Mesendoderm (in vitro differentiated cells): ENCODE measurements at regions not wholly inside any gene's neighbourhood (a gene's known extent, or its start where the extent isn't known, plus 50 kb on each side); places are given as distances from the start of the nearest gene placed in this dataset.

Source experiments
- DNase-seq: peaks from one replicate; pipeline ENCODE4 v3.0.0; 2013
- H2AK5ac ChIP-seq: 2 replicates; pipeline ENCODE4 v1.6.1; 2013; ENCODE audit warnings: low read length, inconsistent platforms
- H2BK120ac ChIP-seq: 2 replicates; pipeline ENCODE4 v1.6.1; 2013; ENCODE audit warnings: low read depth, mild to moderate bottlenecking, low read length, moderate library complexity, mixed read lengths
- H2BK15ac ChIP-seq: replicated peaks from 2 replicates; pipeline ENCODE4 v1.6.1; 2013; ENCODE audit warnings: low read depth, mild to moderate bottlenecking, moderate library complexity
- H2BK5ac ChIP-seq: 2 replicates; pipeline ENCODE4 v1.6.1; 2013; ENCODE audit warnings: low read length, inconsistent platforms
- H3K18ac ChIP-seq: 2 replicates; pipeline ENCODE4 v1.6.1; 2013; ENCODE audit warnings: mild to moderate bottlenecking, low read length, mixed read lengths
- H3K23ac ChIP-seq: one replicate; pipeline ENCODE4 v1.6.1; 2013; ENCODE audit warnings: low read length
- H3K27ac ChIP-seq: 2 replicates; pipeline ENCODE4 v1.5.1; 2013; ENCODE audit warnings: low read depth, mild to moderate bottlenecking, inconsistent platforms, low read length, moderate library complexity
- H3K27me3 ChIP-seq: 2 replicates; pipeline ENCODE4 v1.6.1; 2013; ENCODE audit warnings: low read length, control low read depth, mild to moderate bottlenecking, inconsistent platforms; ENCODE audit not compliant: insufficient read depth, poor library complexity
- H3K36me3 ChIP-seq: 2 replicates; pipeline ENCODE4 v1.6.1; 2013; ENCODE audit warnings: low read length, inconsistent platforms; ENCODE audit not compliant: control insufficient read depth, insufficient read depth
- H3K4ac ChIP-seq: one replicate; pipeline ENCODE4 v1.6.1; 2013; ENCODE audit warnings: low read depth, mild to moderate bottlenecking, low read length, moderate library complexity
- H3K4me1 ChIP-seq: 2 replicates; pipeline ENCODE4 v1.6.1; 2013; ENCODE audit warnings: low read depth, low read length, inconsistent platforms; ENCODE audit not compliant: control insufficient read depth
- H3K4me2 ChIP-seq: 2 replicates; pipeline ENCODE4 v1.6.1; 2013; ENCODE audit warnings: low read length
- H3K4me3 ChIP-seq: 2 replicates; pipeline ENCODE4 v1.5.1; 2013; ENCODE audit warnings: mild to moderate bottlenecking, low read length
- H3K56ac ChIP-seq: one replicate; pipeline ENCODE4 v1.6.1; 2013; ENCODE audit warnings: low read length
- H3K79me1 ChIP-seq: 2 replicates; pipeline ENCODE4 v1.6.1; 2013; ENCODE audit warnings: low read length, inconsistent platforms
- H3K79me2 ChIP-seq: 2 replicates; pipeline ENCODE4 v1.6.1; 2013; ENCODE audit warnings: mild to moderate bottlenecking, low read length; ENCODE audit not compliant: control insufficient read depth, insufficient read depth
- H3K9ac ChIP-seq: 2 replicates; pipeline ENCODE4 v1.6.1; 2013; ENCODE audit warnings: low read length, inconsistent platforms
- H4K5ac ChIP-seq: one replicate; pipeline ENCODE4 v1.6.1; 2013; ENCODE audit warnings: low read length
- H4K8ac ChIP-seq: one replicate; pipeline ENCODE4 v1.6.1; 2013; ENCODE audit warnings: low read depth, mild to moderate bottlenecking, control low read depth, low read length, moderate library complexity
- WGBS: extraction: QIAGEN DNeasy Blood & Tissue Kit; methylation state at CpG from one replicate; pipeline ENCODE4 v1.1.7; 2013; ENCODE audit warnings: low lambda C conversion rate, missing lambda C conversion rate; ENCODE audit not compliant: insufficient coverage; ENCODE audit errors: extremely low coverage; 5-methylcytosine and 5-hydroxymethylcytosine counted together

GRCh38 chr3:18747383-18747782 is 322.2 kb upstream of the SATB1 start:
- no peak overlapping the region for H2AK5ac ChIP-seq
- H3K4me1 ChIP-seq, result no peaks in the 10 kb centered on the region
- H3K23ac ChIP-seq, result no peak overlapping the region
- no CpG with 5 or more reads among the region's 3 CpGs for WGBS
- no peak overlapping the region for H3K4me2 ChIP-seq
- no peaks in the 10 kb centered on the region for H3K27me3 ChIP-seq
- H4K5ac ChIP-seq, result no peak overlapping the region
- H3K79me2 ChIP-seq, result no peaks in the 10 kb centered on the region
- no peaks in the 10 kb centered on the region for H3K36me3 ChIP-seq
- no peak overlapping the region for H2BK120ac ChIP-seq
- no peaks in the 10 kb centered on the region for H3K79me1 ChIP-seq
- H4K8ac ChIP-seq, result no peak overlapping the region
- H2BK5ac ChIP-seq, result no peak overlapping the region
- H3K4me3 ChIP-seq, result no peak overlapping the region
- H3K56ac ChIP-seq, result no peak overlapping the region
- no peak for DNase-seq
- no peak overlapping the region for H3K27ac ChIP-seq
- no peak overlapping the region for H3K9ac ChIP-seq
- no peak overlapping the region for H2BK15ac ChIP-seq
- no peak overlapping the region for H3K18ac ChIP-seq
- H3K4ac ChIP-seq, result no peak overlapping the region

DNA sequence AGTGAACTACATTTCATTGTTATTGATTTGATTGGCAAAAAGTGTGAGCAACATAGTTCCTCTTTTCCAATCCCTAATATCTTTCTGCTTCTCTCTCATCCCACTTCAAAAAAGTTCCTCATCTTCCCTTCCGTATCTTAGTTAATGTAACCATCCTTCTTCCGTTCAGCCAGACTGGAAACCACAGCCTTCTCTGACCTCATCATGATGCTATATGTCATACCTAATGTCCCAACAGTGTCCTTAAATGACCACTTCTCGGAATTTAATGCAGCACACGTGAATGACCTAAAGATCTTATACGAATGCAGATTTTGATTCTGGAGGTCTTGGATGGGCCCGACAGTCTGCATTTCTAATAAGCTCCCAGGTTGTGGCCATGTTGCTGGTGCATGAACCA is 320.3 kb upstream of the SATB1 start:
- Histone ChIP-seq H3K79me1 (no peaks in the 10 kb centered on the region), H3K36me3 (no peaks in the 10 kb centered on the region), H3K79me2 (no peaks in the 10 kb centered on the region), H3K4me2 (no peak overlapping the region), H2BK15ac (no peak overlapping the region), H3K4me3 (no peak overlapping the region), H2BK120ac (no peak overlapping the region), H3K4me1 (no peaks in the 10 kb centered on the region), H3K56ac (no peak overlapping the region), H3K18ac (no peak overlapping the region), H3K9ac (no peak overlapping the region), H3K4ac (no peak overlapping the region), H3K23ac (no peak overlapping the region), H3K27me3 (no peaks in the 10 kb centered on the region), H3K27ac (no peak overlapping the region), H4K5ac (no peak overlapping the region), H4K8ac (no peak overlapping the region), H2BK5ac (no peak overlapping the region), H2AK5ac (no peak overlapping the region)
- no peak for DNase-seq
- WGBS, result no CpG with 5 or more reads among the region's 6 CpGs

GRCh38 chr3:18744472-18744871 is 319.3 kb upstream of the SATB1 start:
- Histone ChIP-seq H3K36me3 (no peaks in the 10 kb centered on the region), H3K79me1 (no peaks in the 10 kb centered on the region), H3K4me3 (no peak overlapping the region), H3K56ac (no peak overlapping the region), H2BK15ac (no peak overlapping the region), H2BK120ac (no peak overlapping the region), H3K23ac (no peak overlapping the region), H3K18ac (no peak overlapping the region), H2BK5ac (no peak overlapping the region), H4K8ac (no peak overlapping the region), H4K5ac (no peak overlapping the region), H3K4me1 (no peaks in the 10 kb centered on the region), H2AK5ac (no peak overlapping the region), H3K79me2 (no peaks in the 10 kb centered on the region), H3K9ac (no peak overlapping the region), H3K4ac (no peak overlapping the region), H3K4me2 (no peak overlapping the region), H3K27me3 (no peaks in the 10 kb centered on the region), H3K27ac (no peak overlapping the region)
- no peak for DNase-seq
- WGBS, result no CpG with 5 or more reads among the region's 1 CpG

GRCh38 chr3:18743761-18744160 is 318.6 kb upstream of the SATB1 start:
- Histone ChIP-seq H2BK5ac (no peak overlapping the region), H2AK5ac (no peak overlapping the region), H3K4ac (no peak overlapping the region), H2BK15ac (no peak overlapping the region), H3K56ac (no peak overlapping the region), H3K18ac (no peak overlapping the region), H3K4me1 (no peaks in the 10 kb centered on the region), H3K9ac (no peak overlapping the region), H2BK120ac (no peak overlapping the region), H3K79me2 (no peaks in the 10 kb centered on the region), H3K36me3 (no peaks in the 10 kb centered on the region), H4K8ac (no peak overlapping the region), H3K27me3 (no peaks in the 10 kb centered on the region), H3K27ac (no peak overlapping the region), H3K4me3 (no peak overlapping the region), H3K4me2 (no peak overlapping the region), H3K23ac (no peak overlapping the region), H4K5ac (no peak overlapping the region), H3K79me1 (no peaks in the 10 kb centered on the region)
- no peak for DNase-seq
- no CpG with 5 or more reads among the region's 2 CpGs for WGBS

DNA sequence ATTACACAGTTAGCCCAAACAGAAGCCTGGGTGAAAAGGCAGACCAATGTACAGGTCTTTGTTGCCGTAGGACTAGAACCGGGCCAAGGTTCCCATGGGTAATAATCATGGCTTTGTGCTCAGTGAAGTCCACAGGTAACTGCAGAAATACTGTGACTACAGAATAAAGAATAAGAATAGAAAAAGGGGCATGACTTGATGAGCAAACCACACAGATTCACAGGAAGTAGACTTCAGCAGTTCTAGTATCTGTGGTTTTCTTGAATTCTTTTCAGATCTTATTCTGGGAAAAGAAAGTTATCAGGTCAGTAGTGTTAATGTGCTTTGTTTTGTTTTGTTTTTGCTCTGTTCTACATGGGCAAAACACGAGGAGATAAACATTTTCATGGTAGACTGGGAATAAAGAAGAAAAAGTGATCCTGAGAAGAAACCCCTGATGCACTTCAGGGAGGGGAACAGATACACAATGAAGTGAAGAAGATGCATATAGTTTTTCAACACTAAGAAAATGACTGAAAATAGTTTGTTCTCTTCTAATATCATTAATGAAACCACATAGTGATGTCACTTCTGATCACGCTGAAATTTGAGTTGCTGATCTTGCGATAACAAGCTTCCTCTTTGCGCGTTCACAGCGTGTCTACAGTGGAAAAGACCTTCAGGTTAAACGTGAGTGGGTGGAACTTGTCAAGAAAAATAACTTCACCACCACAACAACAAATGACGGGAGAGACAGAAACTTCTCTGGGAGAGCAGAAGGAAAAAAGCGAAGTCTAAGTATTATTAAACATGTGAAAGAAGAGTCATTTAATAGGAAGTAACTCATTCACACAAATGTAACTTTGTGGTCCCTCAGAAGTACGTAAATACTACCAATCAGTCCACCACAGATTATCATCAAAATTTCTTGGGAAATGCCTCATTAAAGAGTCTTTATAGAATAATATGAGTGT is 315.8 kb upstream of the SATB1 start:
- H3K79me2 ChIP-seq, result no peaks in the 10 kb centered on the region
- H2BK5ac ChIP-seq, result no peak overlapping the region
- no peak overlapping the region for H3K23ac ChIP-seq
- no peak overlapping the region for H2BK120ac ChIP-seq
- no peak overlapping the region for H3K27ac ChIP-seq
- no peak overlapping the region for H3K4me3 ChIP-seq
- DNase-seq, result no peak
- H3K4ac ChIP-seq, result no peak overlapping the region
- no peaks in the 10 kb centered on the region for H3K79me1 ChIP-seq
- H3K56ac ChIP-seq, result no peak overlapping the region
- no peak overlapping the region for H2BK15ac ChIP-seq
- H4K8ac ChIP-seq, result no peak overlapping the region
- H2AK5ac ChIP-seq, result no peak overlapping the region
- no peak overlapping the region for H3K4me2 ChIP-seq
- no peak overlapping the region for H3K18ac ChIP-seq
- WGBS, result no CpG with 5 or more reads among the region's 12 CpGs
- no peaks in the 10 kb centered on the region for H3K27me3 ChIP-seq
- no peaks in the 10 kb centered on the region for H3K4me1 ChIP-seq
- no peak overlapping the region for H4K5ac ChIP-seq
- H3K36me3 ChIP-seq, result no peaks in the 10 kb centered on the region
- H3K9ac ChIP-seq, result no peak overlapping the region

DNA sequence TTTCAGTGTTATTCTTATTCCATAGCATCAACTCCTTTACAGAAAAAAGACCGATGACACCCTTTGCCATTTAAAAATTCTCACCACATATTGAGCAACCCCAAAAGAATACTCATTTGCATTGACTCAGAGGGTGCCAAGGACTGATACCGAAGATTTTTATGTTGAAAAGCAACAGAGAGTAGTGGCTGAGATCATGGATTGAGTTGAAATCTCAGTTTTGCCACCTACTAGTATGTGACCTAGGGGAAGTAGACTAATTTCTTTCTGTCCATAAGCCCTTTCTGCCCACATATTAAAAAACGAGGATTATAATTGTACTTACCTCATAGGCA is 313.9 kb upstream of the SATB1 start:
- Histone ChIP-seq H3K4ac (no peak overlapping the region), H3K18ac (no peak overlapping the region), H2BK15ac (no peak overlapping the region), H3K79me2 (no peaks in the 10 kb centered on the region), H3K36me3 (no peaks in the 10 kb centered on the region), H3K56ac (no peak overlapping the region), H3K4me2 (no peak overlapping the region), H2BK120ac (no peak overlapping the region), H3K79me1 (no peaks in the 10 kb centered on the region), H3K23ac (no peak overlapping the region), H3K27ac (no peak overlapping the region), H4K8ac (no peak overlapping the region), H3K27me3 (no peaks in the 10 kb centered on the region), H3K4me1 (no peaks in the 10 kb centered on the region), H3K4me3 (no peak overlapping the region), H4K5ac (no peak overlapping the region), H2BK5ac (no peak overlapping the region), H3K9ac (no peak overlapping the region), H2AK5ac (no peak overlapping the region)
- WGBS, result no CpG with 5 or more reads among the region's 3 CpGs
- no peak for DNase-seq
